ENCODE measurements at regions not wholly inside any gene's neighbourhood (a gene's known extent, or its start where the extent isn't known, plus 50 kb on each side); places are given as distances from the start of the nearest gene placed in this dataset.

- TF ChIP-seq CTCF (conservative IDR thresholded peaks at IDR 0.05 in 1 of 2, IDR thresholded peaks at IDR 0.05 in 1 of 2; ENCODE audit: low read depth in 1 of 2, low read length in 2 of 2): no peak
- TF ChIP-seq EZH2 (IDR thresholded peaks at IDR 0.05; ENCODE audit: low read length, missing control alignments): no peak
Observed at GRCh38 chr10:21279217-21279575, 246.3 kb downstream of the SKIDA1 start.
